Naive thymus-derived CD4-positive, alpha-beta T cell (primary cell): ENCODE measurements at regions not wholly inside any gene's neighbourhood (a gene's known extent, or its start where the extent isn't known, plus 50 kb on each side); places are given as distances from the start of the nearest gene placed in this dataset.

Experiments used
- ATAC-seq: fragments of 150-1000 bp; cut with Tn5 transposase; 2 replicates; pipeline ENCODE4 v1.10.0; 2021; ENCODE audit warnings: mild to moderate bottlenecking, moderate library complexity
- CTCF ChIA-PET: fragments of 350-600 bp; sonication (Branson Sonifier 250); formaldehyde crosslinking; loops from one replicate; lab custom pipeline; 2021; ENCODE audit warnings: antibody characterized with exemption; lab: Charles Lee
- POLR2A ChIA-PET: fragments of 350-600 bp; sonication (Branson Sonifier 250); formaldehyde crosslinking; loops from one replicate; lab custom pipeline; 2021; ENCODE audit warnings: antibody characterized with exemption, inconsistent platforms; lab: Charles Lee
- DNase-seq, 9 donors: peaks; one replicate each; pipeline versions ENCODE4 v3.0.0 to v3.0.0-alpha.2; 2020 to 2022; ENCODE audit warnings: mixed read lengths in 1 of 9
- H3K27ac ChIP-seq: one replicate; pipeline ENCODE4 v1.7.0; 2013; ENCODE audit warnings: mild to moderate bottlenecking, low read depth, low read length, moderate library complexity
- H3K27me3 ChIP-seq, 2 donors: one replicate each; pipeline ENCODE4 v1.7.0; 2013; ENCODE audit warnings: low read length in 2 of 2, mild to moderate bottlenecking in 2 of 2, moderate library complexity in 2 of 2; ENCODE audit not compliant: control insufficient read depth in 2 of 2, insufficient read depth in 2 of 2
- H3K36me3 ChIP-seq, 3 experiments: 1 replicate in 2 of 3; 2 replicates in 1 of 3; pipeline ENCODE4 v1.7.0; 2013; ENCODE audit warnings: low read length in 3 of 3, mild to moderate bottlenecking in 3 of 3, moderate library complexity in 1 of 3; ENCODE audit not compliant: insufficient read depth in 3 of 3, control insufficient read depth in 2 of 3
- H3K4me1 ChIP-seq, 2 donors: one replicate each; pipeline ENCODE4 v1.7.0; 2013; ENCODE audit warnings: low read length in 2 of 2, mild to moderate bottlenecking in 2 of 2, moderate library complexity in 1 of 2; ENCODE audit not compliant: control insufficient read depth in 2 of 2, insufficient read depth in 2 of 2
- H3K4me3 ChIP-seq: 2 replicates; pipeline ENCODE4 v1.7.0; 2013; ENCODE audit warnings: mild to moderate bottlenecking, low read length
- H3K9me3 ChIP-seq, 3 experiments: 1 replicate in 2 of 3; 2 replicates in 1 of 3; pipeline ENCODE4 v1.7.0; 2013; ENCODE audit warnings: low read length in 3 of 3; ENCODE audit not compliant: control insufficient read depth in 2 of 3
- H3K27ac Mint-ChIP-seq, 9 donors: one replicate each; pipeline ENCODE4 v1.8.0; 2020 to 2022; ENCODE audit warnings: mixed read lengths in 9 of 9, mild to moderate bottlenecking in 8 of 9, moderate library complexity in 5 of 9, inconsistent platforms in 2 of 9
- H3K27me3 Mint-ChIP-seq, 5 donors: one replicate each; pipeline ENCODE4 v1.8.0; 2021 to 2022; ENCODE audit warnings: mixed read lengths in 5 of 5, mild to moderate bottlenecking in 1 of 5
- H3K36me3 Mint-ChIP-seq, 5 donors: one replicate each; pipeline ENCODE4 v1.8.0; 2020 to 2022; ENCODE audit warnings: mixed read lengths in 5 of 5, mild to moderate bottlenecking in 3 of 5, inconsistent platforms in 1 of 5
- H3K4me1 Mint-ChIP-seq, 7 donors: one replicate each; pipeline ENCODE4 v1.8.0; 2020 to 2022; ENCODE audit warnings: mixed read lengths in 7 of 7, mild to moderate bottlenecking in 3 of 7, inconsistent platforms in 1 of 7
- H3K4me3 Mint-ChIP-seq, 10 donors: one replicate each; pipeline ENCODE4 v1.8.0; 2020 to 2022; ENCODE audit warnings: mild to moderate bottlenecking in 10 of 10, mixed read lengths in 10 of 10, moderate library complexity in 6 of 10, inconsistent platforms in 2 of 10
- H3K9me3 Mint-ChIP-seq, 11 donors: one replicate each; pipeline ENCODE4 v1.8.0; 2020 to 2022; ENCODE audit warnings: mixed read lengths in 11 of 11, mild to moderate bottlenecking in 4 of 11, inconsistent platforms in 1 of 11, moderate library complexity in 1 of 11
- intact Hi-C, 2 donors: fragments of 100-400 bp; cut with micrococcal nuclease; formaldehyde crosslinking; loops; one replicate each; pipeline ENCODE4 v1.15.1; 2023

GRCh38 chr1:57483954-57484353 is 60.1 kb upstream of the DAB1 start:
- Histone ChIP-seq H3K4me3 (no peak overlapping the region), H3K27ac (no peak overlapping the region), H3K27me3 (no peaks in the 10 kb centered on the region), H3K9me3 (no peaks in the 10 kb centered on the region), H3K36me3 (no peaks in the 10 kb centered on the region), H3K4me1 (no peaks in the 10 kb centered on the region)
- Mint-ChIP-seq H3K4me1 (no peaks in the 10 kb centered on the region), H3K9me3 (peaks cover 0 to 12% (median 0%) of the 10 kb centered on the region in 11 donors), H3K27ac (no peak overlapping the region), H3K4me3 (no peak overlapping the region), H3K36me3 (no peaks in the 10 kb centered on the region), H3K27me3 (peaks cover 0 to 6% (median 3%) of the 10 kb centered on the region in 5 donors)
- CTCF ChIA-PET = no interaction called here
- ATAC-seq = no peak
- POLR2A ChIA-PET = no interaction called here
- DNase-seq = no peak
- intact Hi-C loops = no loop called here

GRCh38 chr1:57479471-57479870 is 55.6 kb upstream of the DAB1 start:
- Histone ChIP-seq H3K27me3 (no peaks in the 10 kb centered on the region), H3K36me3 (no peaks in the 10 kb centered on the region), H3K4me3 (no peak overlapping the region), H3K9me3 (no peaks in the 10 kb centered on the region), H3K27ac (no peak overlapping the region), H3K4me1 (no peaks in the 10 kb centered on the region)
- Mint-ChIP-seq H3K4me3 (no peak overlapping the region), H3K27ac (peak overlapping the region in 1 of 9 donors; percentile 23), H3K4me1 (no peaks in the 10 kb centered on the region), H3K36me3 (no peaks in the 10 kb centered on the region), H3K9me3 (peaks cover 0 to 7% (median 0%) of the 10 kb centered on the region in 11 donors), H3K27me3 (peaks cover 0 to 12% (median 5%) of the 10 kb centered on the region in 5 donors)
- CTCF ChIA-PET = interaction anchor here (0.6 kb wide), 1 partner anchor 43 kb away, joined by 3 read pairs; no protein-coding TSS in a partner anchor
- ATAC-seq (no peak), DNase-seq (no peak)
- intact Hi-C loops = no loop called here
- POLR2A ChIA-PET = no interaction called here

GRCh38 chr1:57475366-57475765 is 51.5 kb upstream of the DAB1 start:
- H3K36me3 ChIP-seq = no peaks in the 10 kb centered on the region
- no peak overlapping the region for H3K4me3 Mint-ChIP-seq
- H3K36me3 Mint-ChIP-seq = no peaks in the 10 kb centered on the region
- ATAC-seq (no peak), DNase-seq (no peak)
- intact Hi-C loops = no loop called here
- H3K9me3 ChIP-seq = no peaks in the 10 kb centered on the region
- POLR2A ChIA-PET = no interaction called here
- no peak overlapping the region for H3K4me3 ChIP-seq
- CTCF ChIA-PET = no interaction called here
- H3K9me3 Mint-ChIP-seq = peaks cover 0 to 4% (median 0%) of the 10 kb centered on the region in 11 donors
- no peak overlapping the region for H3K27ac ChIP-seq
- H3K4me1 ChIP-seq = no peaks in the 10 kb centered on the region
- H3K27ac Mint-ChIP-seq = no peak overlapping the region
- peaks cover 0 to 11% (median 7%) of the 10 kb centered on the region in 5 donors for H3K27me3 Mint-ChIP-seq
- no peaks in the 10 kb centered on the region for H3K27me3 ChIP-seq
- no peaks in the 10 kb centered on the region for H3K4me1 Mint-ChIP-seq

- no peaks in the 10 kb centered on the region for H3K9me3 ChIP-seq
- no peaks in the 10 kb centered on the region for H3K36me3 Mint-ChIP-seq
- H3K36me3 ChIP-seq = no peaks in the 10 kb centered on the region
- H3K27ac Mint-ChIP-seq = no peak overlapping the region
- H3K4me3 Mint-ChIP-seq = no peak overlapping the region
- ChIA-PET POLR2A (no interaction called here), CTCF (no interaction called here)
- H3K4me1 ChIP-seq = no peaks in the 10 kb centered on the region
- ATAC-seq = no peak
- H3K27me3 Mint-ChIP-seq = peaks cover 0 to 11% (median 7%) of the 10 kb centered on the region in 5 donors
- H3K4me3 ChIP-seq = no peak overlapping the region
- no peak overlapping the region for H3K27ac ChIP-seq
- no peaks in the 10 kb centered on the region for H3K4me1 Mint-ChIP-seq
- intact Hi-C loops = no loop called here
- no peaks in the 10 kb centered on the region for H3K27me3 ChIP-seq
- peaks cover 0 to 4% (median 0%) of the 10 kb centered on the region in 11 donors for H3K9me3 Mint-ChIP-seq
- no peak for DNase-seq
Measured at GRCh38 chr1:57474137-57474750, 50.4 kb upstream of the DAB1 start.
